NCI-H748 treated with DMSO at 0.1 percent for 48 hours (cell line): ENCODE measurements at regions not wholly inside any gene's neighbourhood (a gene's known extent, or its start where the extent isn't known, plus 50 kb on each side); places are given as distances from the start of the nearest gene placed in this dataset.

ENCODE experiments used
- DNase-seq: peaks from one replicate; lab custom pipeline; 2025; lab: John Stamatoyannopoulos, UW

- DNase-seq = no peak
These were observed 213.0 kb downstream of the PDCD6IP start for GRCh38 chr3:34011171-34012101.

- no peak for DNase-seq
These were observed 213.7 kb downstream of the PDCD6IP start for GRCh38 chr3:34012102-34012461.

GRCh38 chr3:34013818-34014570 is 215.6 kb downstream of the PDCD6IP start:
- DNase-seq = no peak

- no peak for DNase-seq
These were observed 217.0 kb downstream of the PDCD6IP start for GRCh38 chr3:34015204-34016142.

GRCh38 chr3:34016925-34017587 is 218.6 kb downstream of the PDCD6IP start:
- DNase-seq = no peak

- DNase-seq = no peak
These were observed 219.3 kb downstream of the PDCD6IP start for GRCh38 chr3:34017757-34018156.

- no peak for DNase-seq
These were observed 220.7 kb downstream of the PDCD6IP start for GRCh38 chr3:34019158-34019557.

- DNase-seq = no peak
These were observed 221.7 kb downstream of the PDCD6IP start for GRCh38 chr3:34020170-34020569.

GRCh38 chr3:34020726-34021680 is 222.6 kb downstream of the PDCD6IP start:
- DNase-seq = no peak

- no peak for DNase-seq
These were observed 223.7 kb downstream of the PDCD6IP start for GRCh38 chr3:34022147-34022546.

GRCh38 chr3:34024447-34025240 is 226.2 kb downstream of the PDCD6IP start:
- no peak for DNase-seq

- DNase-seq = no peak
These were observed 235.4 kb downstream of the PDCD6IP start for GRCh38 chr3:34033839-34034238.

- no peak for DNase-seq
These were observed 236.4 kb downstream of the PDCD6IP start for GRCh38 chr3:34034840-34035239.

- DNase-seq = no peak
These were observed 237.3 kb downstream of the PDCD6IP start for GRCh38 chr3:34035775-34036174.

- no peak for DNase-seq
These were observed 238.8 kb downstream of the PDCD6IP start for GRCh38 chr3:34037260-34037659.

GRCh38 chr3:34038131-34038530 is 239.7 kb downstream of the PDCD6IP start:
- no peak for DNase-seq

GRCh38 chr3:34046154-34046553 is 247.7 kb downstream of the PDCD6IP start:
- no peak for DNase-seq

- DNase-seq = no peak
These were observed 255.2 kb downstream of the PDCD6IP start for GRCh38 chr3:34053626-34054025.

GRCh38 chr3:34056181-34056910 is 257.9 kb downstream of the PDCD6IP start:
- no peak for DNase-seq
